Parathyroid adenoma (tissue), 2 donors: ENCODE measurements at regions not wholly inside any gene's neighbourhood (a gene's known extent, or its start where the extent isn't known, plus 50 kb on each side); places are given as distances from the start of the nearest gene placed in this dataset.

Experiments used
- H2AFZ ChIP-seq: fragments of 300-600 bp; sonication (generic); one replicate; pipeline ENCODE4 v1.7.0; 2017; ENCODE audit warnings: antibody characterized with exemption, mild to moderate bottlenecking
- H3K27ac ChIP-seq: fragments of 300-600 bp; sonication (generic); one replicate; pipeline ENCODE4 v1.7.0; 2017
- H3K27me3 ChIP-seq: fragments of 300-600 bp; sonication (generic); one replicate; pipeline ENCODE4 v1.7.0; 2017; ENCODE audit warnings: low read length; ENCODE audit not compliant: control insufficient read depth, insufficient read depth
- H3K36me3 ChIP-seq: fragments of 300-600 bp; sonication (generic); one replicate; pipeline ENCODE4 v1.7.0; 2017; ENCODE audit warnings: low read length; ENCODE audit not compliant: control insufficient read depth, insufficient read depth
- H3K4me1 ChIP-seq: fragments of 300-600 bp; sonication (generic); one replicate; pipeline ENCODE4 v1.7.0; 2017; ENCODE audit warnings: control low read depth
- H3K4me2 ChIP-seq: fragments of 300-600 bp; sonication (generic); one replicate; pipeline ENCODE4 v1.7.0; 2017; ENCODE audit warnings: low read length
- H3K4me3 ChIP-seq: fragments of 300-600 bp; sonication (generic); one replicate; pipeline ENCODE4 v1.7.0; 2017; ENCODE audit warnings: low read depth, low read length
- H3K79me2 ChIP-seq: fragments of 300-600 bp; sonication (generic); one replicate; pipeline ENCODE4 v1.7.0; 2017; ENCODE audit warnings: control low read depth
- H3K9ac ChIP-seq: fragments of 300-600 bp; sonication (generic); one replicate; pipeline ENCODE4 v1.7.0; 2017; ENCODE audit warnings: mild to moderate bottlenecking
- H3K9me3 ChIP-seq: fragments of 300-600 bp; sonication (generic); one replicate; pipeline ENCODE4 v1.7.0; 2017; ENCODE audit warnings: low read length; ENCODE audit not compliant: control insufficient read depth
- CTCF ChIP-seq: fragments of 300-600 bp; sonication (generic); IDR thresholded peaks from one replicate; pipeline ENCODE4 v1.7.0; 2017; ENCODE audit warnings: antibody characterized with exemption, mild to moderate bottlenecking
- donor health status: primary hyperparathyroidism.

- Histone ChIP-seq H3K9ac (no peak overlapping the region), H3K79me2 (no peaks in the 10 kb centered on the region), H2AFZ (no peak overlapping the region), H3K27ac (no peak overlapping the region), H3K4me3 (no peak overlapping the region), H3K27me3 (no peaks in the 10 kb centered on the region), H3K4me1 (no peaks in the 10 kb centered on the region), H3K36me3 (no peaks in the 10 kb centered on the region), H3K9me3 (no peaks in the 10 kb centered on the region), H3K4me2 (no peak overlapping the region)
- TF ChIP-seq CTCF, result no peak
Observed at GRCh38 chr7:97418312-97418711, 300.8 kb downstream of the SDHAF3 start.

- Histone ChIP-seq H3K27me3 (no peaks in the 10 kb centered on the region), H3K79me2 (no peaks in the 10 kb centered on the region), H3K4me2 (no peak overlapping the region), H3K4me1 (no peaks in the 10 kb centered on the region), H2AFZ (no peak overlapping the region), H3K9me3 (no peaks in the 10 kb centered on the region), H3K4me3 (no peak overlapping the region), H3K36me3 (no peaks in the 10 kb centered on the region), H3K27ac (no peak overlapping the region), H3K9ac (no peak overlapping the region)
- TF ChIP-seq CTCF, result no peak
Observed at GRCh38 chr7:97419898-97420297, 302.4 kb downstream of the SDHAF3 start.

GRCh38 chr7:97421307-97421930 lies 303.9 kb downstream of the SDHAF3 start:
- H3K9me3 ChIP-seq, result no peaks in the 10 kb centered on the region
- H3K27ac ChIP-seq, result no peak overlapping the region
- H3K4me3 ChIP-seq, result no peak overlapping the region
- H3K36me3 ChIP-seq, result no peaks in the 10 kb centered on the region
- H3K9ac ChIP-seq, result no peak overlapping the region
- no peaks in the 10 kb centered on the region for H3K79me2 ChIP-seq
- no peak for TF ChIP-seq CTCF
- H3K4me1 ChIP-seq, result no peaks in the 10 kb centered on the region
- no peak overlapping the region for H3K4me2 ChIP-seq
- H2AFZ ChIP-seq, result no peak overlapping the region
- H3K27me3 ChIP-seq, result no peaks in the 10 kb centered on the region

GRCh38 chr7:97422046-97422445 lies 304.5 kb downstream of the SDHAF3 start:
- no peaks in the 10 kb centered on the region for H3K9me3 ChIP-seq
- no peak overlapping the region for H3K9ac ChIP-seq
- no peak for TF ChIP-seq CTCF
- no peaks in the 10 kb centered on the region for H3K79me2 ChIP-seq
- no peaks in the 10 kb centered on the region for H3K36me3 ChIP-seq
- no peak overlapping the region for H3K4me2 ChIP-seq
- no peak overlapping the region for H3K4me3 ChIP-seq
- H3K27me3 ChIP-seq, result no peaks in the 10 kb centered on the region
- no peak overlapping the region for H2AFZ ChIP-seq
- no peak overlapping the region for H3K27ac ChIP-seq
- no peaks in the 10 kb centered on the region for H3K4me1 ChIP-seq

- no peaks in the 10 kb centered on the region for H3K9me3 ChIP-seq
- TF ChIP-seq CTCF, result no peak
- H3K27me3 ChIP-seq, result no peaks in the 10 kb centered on the region
- H3K9ac ChIP-seq, result no peak overlapping the region
- H3K27ac ChIP-seq, result no peak overlapping the region
- no peaks in the 10 kb centered on the region for H3K79me2 ChIP-seq
- H3K4me1 ChIP-seq, result no peaks in the 10 kb centered on the region
- H3K4me2 ChIP-seq, result no peak overlapping the region
- no peak overlapping the region for H2AFZ ChIP-seq
- H3K4me3 ChIP-seq, result no peak overlapping the region
- H3K36me3 ChIP-seq, result no peaks in the 10 kb centered on the region
Observed at GRCh38 chr7:97430006-97430405, 301.9 kb upstream of the TAC1 start.
